K562 (cell line): ENCODE measurements at regions not wholly inside any gene's neighbourhood (a gene's known extent, or its start where the extent isn't known, plus 50 kb on each side); places are given as distances from the start of the nearest gene placed in this dataset.

Source experiments
- BRD4 ChIP-seq: fragments of 200-600 bp; sonication (generic); IDR thresholded peaks from 2 replicates; pipeline ENCODE4 v1.6.1; 2017; ENCODE audit warnings: inconsistent platforms
- BRF1 ChIP-seq: IDR thresholded peaks from 3 replicates; pipeline ENCODE4 v1.6.1; 2011; ENCODE audit warnings: borderline replicate concordance, mild to moderate bottlenecking; ENCODE audit not compliant: insufficient read length; ENCODE audit errors: extremely low read depth
- ELF1 ChIP-seq: fragments of 200-800 bp; sonication (Bioruptor generic); IDR thresholded peaks from 2 replicates; pipeline ENCODE4 v1.6.1; 2016; ENCODE audit warnings: missing genetic modification characterization, missing compliant biosample characterization
- FOSL1 ChIP-seq: fragments of 200-800 bp; sonication (Bioruptor generic); conservative IDR thresholded peaks from 2 replicates; pipeline ENCODE4 v1.6.1; 2016; ENCODE audit warnings: missing genetic modification characterization, missing compliant biosample characterization
- GATAD2B ChIP-seq: fragments of 450-650 bp; IDR thresholded peaks from 2 replicates; pipeline ENCODE4 v1.6.1; 2017; ENCODE audit warnings: mild to moderate bottlenecking, borderline replicate concordance
- NR2C2 ChIP-seq, 2 experiments: fragments of 200-800 bp in 1 of 2; sonication (Bioruptor generic) in 1 of 2; sonication (generic) in 1 of 2; formaldehyde crosslinking in 1 of 2; IDR thresholded peaks; 2 replicates each; pipeline versions ENCODE4 v1.6.1 to v1.8.0; 2016 to 2022; ENCODE audit warnings: mild to moderate bottlenecking in 1 of 2, missing compliant biosample characterization in 1 of 2, missing genetic modification characterization in 1 of 2, missing genetic modification reagents in 1 of 2
- PHF21A ChIP-seq: fragments of 450-650 bp; IDR thresholded peaks from 2 replicates; pipeline ENCODE4 v1.6.1; 2017; ENCODE audit warnings: low read depth, borderline replicate concordance
- POLR2A ChIP-seq: fragments of 450-650 bp; conservative IDR thresholded peaks from 2 replicates; pipeline ENCODE4 v1.6.1; 2016
- REST ChIP-seq, 2 experiments: fragments of 450-650 bp; formaldehyde crosslinking in 1 of 2; IDR thresholded peaks; 2 replicates each; pipeline versions ENCODE4 v1.4.0 to v1.6.1; 2014 to 2020; ENCODE audit warnings: mild to moderate bottlenecking in 2 of 2, borderline replicate concordance in 1 of 2, low read depth in 1 of 2
- SRF ChIP-seq, 2 experiments: fragments of 250-450, 450-650 bp in 1 of 2; sonication (Bioruptor Pico) in 1 of 2; sonication (generic) in 1 of 2; formaldehyde crosslinking; IDR thresholded peaks; 2 replicates each; pipeline versions ENCODE4 v1.5.0 to v1.5.1; 2020 to 2022; ENCODE audit warnings: mild to moderate bottlenecking in 1 of 2, missing genetic modification reagents in 1 of 2
- TAF9B ChIP-seq: fragments of 450-650 bp; IDR thresholded peaks from 2 replicates; pipeline ENCODE4 v1.6.1; 2018; ENCODE audit warnings: mild to moderate bottlenecking; ENCODE audit not compliant: partially characterized antibody
- ZNF79 ChIP-seq: fragments of 250-450 bp; sonication (Bioruptor Pico); IDR thresholded peaks from 2 replicates; pipeline ENCODE4 v1.4.0; 2020; ENCODE audit warnings: low read depth, mild to moderate bottlenecking, moderate library complexity
- ZZZ3 ChIP-seq: fragments of 450-650 bp; IDR thresholded peaks from 2 replicates; pipeline ENCODE4 v1.6.1; 2016; ENCODE audit warnings: antibody characterized with exemption, mild to moderate bottlenecking, moderate library complexity
- TF ChIP-seq, protein P1 (sequence below): fragments of 450-650 bp; IDR thresholded peaks from 2 replicates; pipeline ENCODE4 v1.6.1; 2014; ENCODE audit warnings: low read depth, mild to moderate bottlenecking, moderate library complexity, borderline replicate concordance

GRCh38 chr13:73998631-73999030 is 135.6 kb downstream of the KLF12 start:
- no peak for TF ChIP-seq FOSL1 (tag)
- no peak for TF ChIP-seq GATAD2B
- no peak for TF ChIP-seq ELF1
- no peak for TF ChIP-seq BRF1
- TF ChIP-seq SRF (CRISPR knock-in tag; IDR thresholded peaks at IDR 0.05): no peak
- TF ChIP-seq REST (IDR thresholded peaks at IDR 0.05; ENCODE audit: borderline replicate concordance): no peak
- TF ChIP-seq REST (CRISPR knock-in tag; IDR thresholded peaks at IDR 0.05; ENCODE audit: low read depth): no peak
- TF ChIP-seq ZNF79 (CRISPR knock-in tag): no peak
- TF ChIP-seq, protein P1, sequence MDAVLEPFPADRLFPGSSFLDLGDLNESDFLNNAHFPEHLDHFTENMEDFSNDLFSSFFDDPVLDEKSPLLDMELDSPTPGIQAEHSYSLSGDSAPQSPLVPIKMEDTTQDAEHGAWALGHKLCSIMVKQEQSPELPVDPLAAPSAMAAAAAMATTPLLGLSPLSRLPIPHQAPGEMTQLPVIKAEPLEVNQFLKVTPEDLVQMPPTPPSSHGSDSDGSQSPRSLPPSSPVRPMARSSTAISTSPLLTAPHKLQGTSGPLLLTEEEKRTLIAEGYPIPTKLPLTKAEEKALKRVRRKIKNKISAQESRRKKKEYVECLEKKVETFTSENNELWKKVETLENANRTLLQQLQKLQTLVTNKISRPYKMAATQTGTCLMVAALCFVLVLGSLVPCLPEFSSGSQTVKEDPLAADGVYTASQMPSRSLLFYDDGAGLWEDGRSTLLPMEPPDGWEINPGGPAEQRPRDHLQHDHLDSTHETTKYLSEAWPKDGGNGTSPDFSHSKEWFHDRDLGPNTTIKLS: no peak
- TF ChIP-seq NR2C2 (CRISPR knock-in tag; IDR thresholded peaks at IDR 0.05): no peak
- no peak for TF ChIP-seq NR2C2 (tag; IDR thresholded peaks at IDR 0.05)
- no peak for TF ChIP-seq TAF9B
- no peak for TF ChIP-seq PHF21A
- TF ChIP-seq POLR2A: no peak
- TF ChIP-seq ZZZ3: no peak
- no peak for TF ChIP-seq BRD4
